Small intestine (tissue), 7 donors: ENCODE measurements at regions not wholly inside any gene's neighbourhood (a gene's known extent, or its start where the extent isn't known, plus 50 kb on each side); places are given as distances from the start of the nearest gene placed in this dataset.
A peak's percentile ranks its signal among the peaks of the same experiment; 100 is the strongest.
"Not testable (repeated sequence)": the region's sequence is repeated elsewhere in the genome, so short reads cannot be mapped to it uniquely, and the experiment has no call there.

ENCODE experiments used
- DNase-seq, 2 donors: peaks; one replicate each; pipeline versions ENCODE4 v3.0.0 to v3.0.0-alpha.2; 2013
- FAIRE-seq: peaks from 2 replicates; lab custom pipeline; 2012; peaks lifted over from hg19 to GRCh38; lab: Jason Lieb, UNC
- H3K27ac ChIP-seq, 3 donors: one replicate each; pipeline ENCODE4 v1.5.1; 2013; ENCODE audit warnings: low read length in 2 of 3, mild to moderate bottlenecking in 2 of 3, control low read depth in 1 of 3, inconsistent platforms in 1 of 3, low read depth in 1 of 3, moderate library complexity in 1 of 3
- H3K27me3 ChIP-seq, 3 donors: one replicate each; pipeline ENCODE4 v1.6.1; 2013; ENCODE audit warnings: low read length in 3 of 3, inconsistent platforms in 1 of 3; ENCODE audit not compliant: control insufficient read depth in 3 of 3, insufficient read depth in 3 of 3
- H3K36me3 ChIP-seq, 3 donors: one replicate each; pipeline ENCODE4 v1.6.1; 2013; ENCODE audit warnings: low read length in 3 of 3, inconsistent platforms in 1 of 3, low read depth in 1 of 3, mild to moderate bottlenecking in 1 of 3, moderate library complexity in 1 of 3; ENCODE audit not compliant: control insufficient read depth in 3 of 3, insufficient read depth in 2 of 3
- H3K4me1 ChIP-seq, 3 donors: one replicate each; pipeline ENCODE4 v1.6.1; 2013; ENCODE audit warnings: low read length in 2 of 3, inconsistent platforms in 1 of 3, low read depth in 1 of 3, mild to moderate bottlenecking in 1 of 3, moderate library complexity in 1 of 3; ENCODE audit not compliant: control insufficient read depth in 3 of 3, insufficient read depth in 2 of 3
- H3K4me3 ChIP-seq, 3 donors: one replicate each; pipeline ENCODE4 v1.5.1; 2013; ENCODE audit warnings: low read length in 3 of 3, control low read depth in 1 of 3, inconsistent platforms in 1 of 3, low read depth in 1 of 3, mild to moderate bottlenecking in 1 of 3, moderate library complexity in 1 of 3
- H3K9me3 ChIP-seq, 2 donors: one replicate each; pipeline ENCODE4 v1.6.1; 2013; ENCODE audit warnings: low read depth in 1 of 2, low read length in 1 of 2; ENCODE audit not compliant: control insufficient read depth in 2 of 2, insufficient read depth in 1 of 2
- WGBS, 3 donors: extraction: QIAGEN DNeasy Blood & Tissue Kit; methylation state at CpG; one replicate each; pipeline ENCODE4 v1.1.7; 2013; 5-methylcytosine and 5-hydroxymethylcytosine counted together
- donor health status: healthy with polysubstance abuse.
- donor health status: control.
- donor health status: control.
- donor health status: Bipolar disorder and iron deficiency.
- donor health status: healthy.

DNA sequence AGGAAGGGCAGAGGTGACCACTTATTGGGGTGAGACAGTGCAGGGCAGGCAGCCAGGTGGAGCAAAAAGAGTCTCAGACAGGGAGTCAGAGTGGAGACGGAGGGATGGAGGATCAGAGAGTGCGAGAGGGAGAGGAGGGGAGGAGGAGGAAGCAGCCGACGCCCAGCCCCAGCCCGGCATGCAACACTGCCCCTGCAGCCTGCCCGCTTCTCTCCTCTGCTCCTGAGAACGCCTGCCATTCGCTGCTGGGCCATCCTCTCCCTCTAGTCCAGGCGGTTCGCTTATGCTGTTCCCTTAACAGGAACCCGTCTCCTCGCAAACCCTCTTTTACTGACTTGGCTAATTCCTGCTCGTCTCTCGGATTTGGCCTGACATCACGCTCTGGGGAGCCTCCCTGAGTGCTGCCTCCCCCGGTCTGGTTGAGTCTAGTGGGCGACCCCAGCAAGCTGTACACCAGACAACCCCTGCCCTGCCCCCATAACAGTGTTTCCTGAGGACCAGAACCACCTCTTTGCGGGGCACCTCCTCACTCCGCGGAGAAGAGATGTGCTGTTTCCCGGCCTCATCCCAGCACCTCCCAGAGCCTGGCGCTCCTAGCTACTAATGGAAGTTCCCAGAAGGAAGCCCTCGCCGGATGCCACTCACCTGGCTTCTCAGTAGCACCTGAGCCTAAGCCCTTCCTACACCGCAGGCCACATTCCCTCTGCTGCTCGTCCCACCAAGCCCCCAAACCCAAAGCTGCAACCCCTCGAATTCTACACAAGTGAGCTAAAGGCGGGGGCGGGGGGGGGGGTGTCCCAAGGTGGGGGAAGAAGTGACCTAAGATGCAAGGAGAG lies 61.2 kb upstream of the CCL1 start:
- no peak overlapping the region for H3K27ac ChIP-seq
- H3K27me3 ChIP-seq = peaks cover 0 to 21% (median 17%) of the 10 kb centered on the region in 3 donors
- no peaks in the 10 kb centered on the region for H3K4me1 ChIP-seq
- H3K36me3 ChIP-seq = no peaks in the 10 kb centered on the region
- H3K9me3 ChIP-seq = no peaks in the 10 kb centered on the region
- WGBS, 3 donors = 10 to 14% (median 11%) methylated on average over 29 of the region's 29 CpGs
- H3K4me3 ChIP-seq = no peak overlapping the region
- FAIRE-seq (no peak), DNase-seq (no peak)

- not testable (repeated sequence) for DNase-seq, H3K4me1 ChIP-seq, H3K36me3 ChIP-seq, H3K27ac ChIP-seq, H3K9me3 ChIP-seq, H3K4me3 ChIP-seq, FAIRE-seq
- H3K27me3 ChIP-seq = peaks cover 0 to 21% (median 17%) of the 10 kb centered on the region in 3 donors
- WGBS, 3 donors = 78 to 87% (median 81%) methylated on average over 4 to 6 of the region's 7 CpGs
Observed at GRCh38 chr17:34423315-34423714, 60.3 kb upstream of the CCL1 start.

GRCh38 chr17:34420900-34421299 lies 57.9 kb upstream of the CCL1 start:
- Histone ChIP-seq H3K9me3 (no peaks in the 10 kb centered on the region), H3K27ac (no peak overlapping the region), H3K36me3 (no peaks in the 10 kb centered on the region), H3K27me3 (peaks cover 0 to 18% (median 17%) of the 10 kb centered on the region in 3 donors), H3K4me1 (no peaks in the 10 kb centered on the region), H3K4me3 (no peak overlapping the region)
- WGBS, 3 donors = 53 to 65% (median 55%) methylated on average over 3 of the region's 3 CpGs
- DNase-seq = no peak
- no peak for FAIRE-seq

- FAIRE-seq (no peak), DNase-seq (peak; percentile 49 to 62)
- 2 to 4% (median 4%) methylated on average over 6 of the region's 6 CpGs for WGBS, 3 donors
- Histone ChIP-seq H3K36me3 (no peaks in the 10 kb centered on the region), H3K4me3 (no peak overlapping the region), H3K4me1 (no peaks in the 10 kb centered on the region), H3K27ac (no peak overlapping the region), H3K9me3 (no peaks in the 10 kb centered on the region), H3K27me3 (peaks cover 0 to 18% (median 17%) of the 10 kb centered on the region in 3 donors)
Observed at GRCh38 chr17:34420254-34420766, 57.3 kb upstream of the CCL1 start.

GRCh38 chr17:34416116-34416515 lies 53.1 kb upstream of the CCL1 start:
- peaks cover 0 to 7% (median 4%) of the 10 kb centered on the region in 3 donors for H3K27me3 ChIP-seq
- H3K36me3 ChIP-seq = no peaks in the 10 kb centered on the region
- H3K27ac ChIP-seq = no peak overlapping the region
- no peak for DNase-seq
- no peaks in the 10 kb centered on the region for H3K9me3 ChIP-seq
- no peak for FAIRE-seq
- WGBS, 3 donors = 79 to 93% (median 91%) methylated on average over 2 of the region's 2 CpGs
- no peaks in the 10 kb centered on the region for H3K4me1 ChIP-seq
- no peak overlapping the region for H3K4me3 ChIP-seq

DNA sequence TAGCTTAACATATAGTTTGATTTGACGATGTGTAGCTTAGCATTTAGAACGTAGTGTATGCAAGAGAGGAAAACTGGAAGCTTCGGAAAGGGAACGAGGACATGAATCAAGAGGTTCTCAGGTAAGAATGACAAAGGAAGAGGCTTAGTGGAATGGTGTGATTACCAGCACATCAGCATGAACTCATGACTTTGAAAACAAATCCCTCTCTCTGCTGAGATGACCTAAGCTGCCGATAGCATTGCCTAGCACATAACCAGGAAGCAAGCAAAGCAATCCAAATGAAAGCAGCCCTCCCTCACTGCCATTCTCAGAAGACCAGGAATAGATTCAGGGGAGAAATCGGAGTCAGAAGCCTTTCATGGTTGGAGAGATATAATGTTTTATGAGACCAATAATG lies 51.3 kb upstream of the CCL1 start:
- H3K4me1 ChIP-seq = no peaks in the 10 kb centered on the region
- H3K36me3 ChIP-seq = no peaks in the 10 kb centered on the region
- no peaks in the 10 kb centered on the region for H3K9me3 ChIP-seq
- no peak overlapping the region for H3K4me3 ChIP-seq
- no peak overlapping the region for H3K27ac ChIP-seq
- H3K27me3 ChIP-seq = peaks cover 0 to 8% (median 4%) of the 10 kb centered on the region in 3 donors
- DNase-seq (no peak), FAIRE-seq (no peak)
- WGBS, 3 donors = 40 to 53% (median 46%) methylated on average over 6 of the region's 6 CpGs

DNA sequence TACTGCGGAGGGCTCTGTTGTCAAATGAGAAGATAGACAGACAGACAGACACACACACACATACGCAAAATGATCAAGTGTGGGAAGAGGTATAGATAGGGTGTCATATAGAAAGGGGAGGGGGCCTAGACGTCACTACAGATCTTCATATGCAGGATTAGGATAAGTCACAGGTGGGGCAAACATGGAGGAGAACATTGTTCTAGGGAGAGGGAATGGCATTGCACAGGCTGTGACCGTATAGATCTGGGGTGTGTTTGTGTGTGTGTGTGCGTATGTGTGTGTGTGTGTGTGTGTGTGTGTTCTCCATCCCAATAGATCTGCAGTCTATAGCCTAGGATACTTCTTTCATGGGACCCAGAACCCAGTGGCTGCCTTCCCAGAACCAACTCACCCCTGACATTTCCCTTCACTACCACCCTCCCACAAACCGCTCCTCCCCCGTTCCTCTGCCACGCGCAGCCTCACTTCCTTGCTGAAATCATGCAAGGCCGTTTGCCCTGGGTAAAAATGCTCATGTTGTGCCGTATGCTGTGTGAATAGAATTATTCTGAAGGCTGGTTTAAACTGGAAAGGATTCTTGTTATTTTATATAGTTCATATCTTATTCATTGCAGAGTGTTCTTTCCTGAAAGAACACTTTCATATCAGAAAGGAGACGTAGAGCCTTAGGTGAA lies 50.5 kb upstream of the CCL1 start:
- H3K36me3 ChIP-seq = no peaks in the 10 kb centered on the region
- no peaks in the 10 kb centered on the region for H3K4me1 ChIP-seq
- WGBS, 3 donors = 50 to 61% (median 54%) methylated on average over 12 of the region's 12 CpGs
- no peaks in the 10 kb centered on the region for H3K9me3 ChIP-seq
- FAIRE-seq (no peak), DNase-seq (no peak)
- no peak overlapping the region for H3K4me3 ChIP-seq
- no peak overlapping the region for H3K27ac ChIP-seq
- peaks cover 0 to 10% (median 5%) of the 10 kb centered on the region in 3 donors for H3K27me3 ChIP-seq

GRCh38 chr17:34412965-34413441 lies 50.0 kb upstream of the CCL1 start:
- no peak for FAIRE-seq

More at GRCh38 chr17:34412965-34413441, 50.0 kb upstream of the CCL1 start:
- Histone ChIP-seq H3K36me3 (no peaks in the 10 kb centered on the region), H3K27ac (no peak overlapping the region), H3K4me1 (no peaks in the 10 kb centered on the region), H3K27me3 (peaks cover 0 to 11% (median 9%) of the 10 kb centered on the region in 3 donors), H3K4me3 (no peak overlapping the region), H3K9me3 (no peaks in the 10 kb centered on the region)
- WGBS, 3 donors = 78 to 85% (median 82%) methylated on average over 3 of the region's 3 CpGs
- no peak for DNase-seq
